Testis (tissue), 2 donors: ENCODE measurements at regions not wholly inside any gene's neighbourhood (a gene's known extent, or its start where the extent isn't known, plus 50 kb on each side); places are given as distances from the start of the nearest gene placed in this dataset.

ENCODE experiments used
- DNase-seq: peaks from one replicate; pipeline ENCODE4 v3.0.0-alpha.2; 2019
- H3K27ac ChIP-seq, 2 donors: fragments of 200-600 bp; sonication (generic); one replicate each; pipeline ENCODE4 v1.5.1; 2019
- H3K27me3 ChIP-seq: fragments of 200-600 bp; sonication (generic); one replicate; pipeline ENCODE4 v1.5.1; 2019
- H3K36me3 ChIP-seq: fragments of 200-600 bp; sonication (generic); one replicate; pipeline ENCODE4 v1.5.1; 2017; ENCODE audit warnings: low read depth; ENCODE audit errors: missing control alignments
- H3K4me1 ChIP-seq: fragments of 200-600 bp; sonication (generic); one replicate; pipeline ENCODE4 v1.5.1; 2019
- H3K4me3 ChIP-seq, 2 donors: fragments of 200-600 bp; sonication (generic); one replicate each; pipeline ENCODE4 v1.5.1; 2017 to 2019
- H3K9me3 ChIP-seq: fragments of 200-600 bp; sonication (generic); one replicate; pipeline ENCODE4 v1.5.1; 2017
- POLR2A ChIP-seq: fragments of 450-650 bp; IDR thresholded peaks from one replicate; pipeline ENCODE4 v1.6.1; 2017; ENCODE audit warnings: antibody characterized with exemption, mild to moderate bottlenecking, moderate library complexity
- WGBS, 2 donors: methylation state at CpG; one replicate each; pipeline ENCODE4 v1.1.5; 2018; 5-methylcytosine and 5-hydroxymethylcytosine counted together
- intact Hi-C: fragments of 100-400 bp; cut with DNase I; formaldehyde crosslinking; loops from one replicate; pipeline ENCODE4 v1.15.1; 2023; ENCODE audit warnings: low total_unique reads
- TF ChIP-seq, protein P1 (sequence below), 3 experiments: fragments of 450-650 bp in 2 of 3; fragments of 200-600 bp in 1 of 3; sonication (generic) in 1 of 3; IDR thresholded peaks; one replicate each; pipeline ENCODE4 v1.5.1; 2016 to 2019; ENCODE audit warnings: antibody characterized with exemption in 3 of 3, mild to moderate bottlenecking in 2 of 3, moderate library complexity in 1 of 3

- Histone ChIP-seq H3K27ac (no peak overlapping the region), H3K4me3 (no peak overlapping the region), H3K27me3 (no peaks in the 10 kb centered on the region), H3K9me3 (no peaks in the 10 kb centered on the region), H3K36me3 (no peaks in the 10 kb centered on the region), H3K4me1 (no peaks in the 10 kb centered on the region)
- 86 to 91% methylated on average over 22 of the region's 22 CpGs for WGBS, 2 donors
- intact Hi-C loops: no loop called here
- no peak for TF ChIP-seq POLR2A
- DNase-seq: no peak
These were observed 119.9 kb downstream of the CTTN start for GRCh38 chr11:70517988-70518907.

DNA sequence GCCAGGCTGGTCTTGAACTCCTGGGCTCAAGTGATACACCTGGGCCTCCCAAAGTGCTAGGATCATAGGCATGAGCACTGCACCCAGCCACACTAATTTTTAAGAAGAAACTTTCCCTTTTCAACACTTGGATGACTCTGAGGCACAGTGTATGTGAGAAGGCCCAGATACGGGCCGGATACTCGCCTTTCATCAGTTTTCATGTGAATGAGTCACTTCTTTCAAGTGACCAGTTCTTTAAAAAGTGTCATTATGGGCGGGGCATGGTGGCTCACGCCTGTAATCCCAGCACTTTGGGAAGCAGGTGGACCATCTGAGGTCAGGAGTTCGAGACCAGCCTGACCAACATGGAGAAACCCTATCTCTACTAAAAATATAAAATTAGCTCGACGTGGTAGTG is 120.8 kb downstream of the CTTN start:
- 87 to 91% methylated on average over 8 of the region's 8 CpGs for WGBS, 2 donors
- no peaks in the 10 kb centered on the region for H3K36me3 ChIP-seq
- H3K4me3 ChIP-seq: no peak overlapping the region
- H3K27me3 ChIP-seq: no peaks in the 10 kb centered on the region
- TF ChIP-seq POLR2A: no peak
- TF ChIP-seq, protein P1, sequence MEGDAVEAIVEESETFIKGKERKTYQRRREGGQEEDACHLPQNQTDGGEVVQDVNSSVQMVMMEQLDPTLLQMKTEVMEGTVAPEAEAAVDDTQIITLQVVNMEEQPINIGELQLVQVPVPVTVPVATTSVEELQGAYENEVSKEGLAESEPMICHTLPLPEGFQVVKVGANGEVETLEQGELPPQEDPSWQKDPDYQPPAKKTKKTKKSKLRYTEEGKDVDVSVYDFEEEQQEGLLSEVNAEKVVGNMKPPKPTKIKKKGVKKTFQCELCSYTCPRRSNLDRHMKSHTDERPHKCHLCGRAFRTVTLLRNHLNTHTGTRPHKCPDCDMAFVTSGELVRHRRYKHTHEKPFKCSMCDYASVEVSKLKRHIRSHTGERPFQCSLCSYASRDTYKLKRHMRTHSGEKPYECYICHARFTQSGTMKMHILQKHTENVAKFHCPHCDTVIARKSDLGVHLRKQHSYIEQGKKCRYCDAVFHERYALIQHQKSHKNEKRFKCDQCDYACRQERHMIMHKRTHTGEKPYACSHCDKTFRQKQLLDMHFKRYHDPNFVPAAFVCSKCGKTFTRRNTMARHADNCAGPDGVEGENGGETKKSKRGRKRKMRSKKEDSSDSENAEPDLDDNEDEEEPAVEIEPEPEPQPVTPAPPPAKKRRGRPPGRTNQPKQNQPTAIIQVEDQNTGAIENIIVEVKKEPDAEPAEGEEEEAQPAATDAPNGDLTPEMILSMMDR (IDR thresholded peaks at IDR 0.05): no peak
- intact Hi-C loops: no loop called here
- no peaks in the 10 kb centered on the region for H3K4me1 ChIP-seq
- no peak for DNase-seq
- no peaks in the 10 kb centered on the region for H3K9me3 ChIP-seq
- no peak overlapping the region for H3K27ac ChIP-seq

- no peak for DNase-seq
- 90 to 92% methylated on average over 18 to 22 of the region's 22 CpGs for WGBS, 2 donors
- Histone ChIP-seq H3K27ac (no peak overlapping the region), H3K4me3 (no peak overlapping the region), H3K27me3 (no peaks in the 10 kb centered on the region), H3K36me3 (no peaks in the 10 kb centered on the region), H3K4me1 (no peaks in the 10 kb centered on the region), H3K9me3 (no peaks in the 10 kb centered on the region)
- intact Hi-C loops: no loop called here
- TF ChIP-seq, protein P1 (IDR thresholded peaks at IDR 0.05): no peak
- no peak for TF ChIP-seq POLR2A
These were observed 123.4 kb downstream of the CTTN start for GRCh38 chr11:70521475-70522308.

GRCh38 chr11:70522309-70522592 is 123.9 kb downstream of the CTTN start:
- DNase-seq: no peak
- TF ChIP-seq, protein P1 (IDR thresholded peaks at IDR 0.05): no peak
- TF ChIP-seq POLR2A: no peak
- Histone ChIP-seq H3K36me3 (no peaks in the 10 kb centered on the region), H3K4me1 (no peaks in the 10 kb centered on the region), H3K27ac (no peak overlapping the region), H3K4me3 (no peak overlapping the region), H3K27me3 (no peaks in the 10 kb centered on the region), H3K9me3 (no peaks in the 10 kb centered on the region)
- WGBS, 2 donors: 86 to 87% methylated on average over 6 of the region's 6 CpGs
- intact Hi-C loops: no loop called here

GRCh38 chr11:70522593-70523311 is 124.4 kb downstream of the CTTN start:
- no peaks in the 10 kb centered on the region for H3K36me3 ChIP-seq
- no peaks in the 10 kb centered on the region for H3K9me3 ChIP-seq
- no peak overlapping the region for H3K4me3 ChIP-seq
- H3K4me1 ChIP-seq: no peaks in the 10 kb centered on the region
- TF ChIP-seq, protein P1 (IDR thresholded peaks at IDR 0.05): no peak
- no peak for TF ChIP-seq POLR2A
- 71 to 79% methylated on average over 12 to 26 of the region's 26 CpGs for WGBS, 2 donors
- no peak overlapping the region for H3K27ac ChIP-seq
- H3K27me3 ChIP-seq: no peaks in the 10 kb centered on the region
- no peak for DNase-seq
- intact Hi-C loops: no loop called here
